C4-2B (cell line): ENCODE measurements at regions not wholly inside any gene's neighbourhood (a gene's known extent, or its start where the extent isn't known, plus 50 kb on each side); places are given as distances from the start of the nearest gene placed in this dataset.

ENCODE experiments used
- ZFX ChIP-seq: fragments of 450-650 bp; IDR thresholded peaks from 2 replicates; pipeline ENCODE4 v1.6.1; 2017
- TF ChIP-seq, protein P1 (sequence below): fragments of 450-650 bp; conservative IDR thresholded peaks from 2 replicates; pipeline ENCODE4 v1.5.1; 2017; ENCODE audit warnings: mild to moderate bottlenecking

DNA sequence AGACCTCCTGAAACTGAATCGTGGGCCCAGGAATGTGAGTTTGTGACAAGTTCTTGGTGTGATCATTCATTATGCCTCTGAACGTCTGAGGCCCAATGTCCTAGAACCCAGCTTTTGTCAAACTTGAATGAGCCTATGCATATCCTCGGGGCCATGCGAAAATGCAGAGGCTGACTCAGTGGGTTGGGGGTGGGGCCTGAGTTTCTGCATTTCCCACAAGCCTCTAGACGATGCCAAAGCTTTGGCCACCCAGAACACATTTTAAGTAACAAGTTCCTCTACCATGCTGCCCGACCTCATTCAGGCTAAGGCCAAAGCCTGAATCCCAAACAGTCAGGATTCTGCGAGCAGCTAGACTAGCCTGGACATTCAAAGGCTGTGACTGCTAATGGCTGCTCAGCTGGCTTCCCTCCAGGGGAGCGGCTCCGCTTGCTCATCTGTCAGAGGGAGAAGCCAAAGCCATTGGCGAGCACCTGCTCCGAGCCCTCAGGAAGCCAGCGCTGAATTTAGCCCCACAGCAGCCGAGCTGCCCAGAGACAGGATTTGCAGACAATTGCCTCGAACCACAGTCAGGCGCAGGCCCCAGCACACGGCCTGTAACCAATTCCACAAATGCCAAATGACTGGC, 177.5 kb downstream of the ZDHHC21 start:
- TF ChIP-seq, protein P1, sequence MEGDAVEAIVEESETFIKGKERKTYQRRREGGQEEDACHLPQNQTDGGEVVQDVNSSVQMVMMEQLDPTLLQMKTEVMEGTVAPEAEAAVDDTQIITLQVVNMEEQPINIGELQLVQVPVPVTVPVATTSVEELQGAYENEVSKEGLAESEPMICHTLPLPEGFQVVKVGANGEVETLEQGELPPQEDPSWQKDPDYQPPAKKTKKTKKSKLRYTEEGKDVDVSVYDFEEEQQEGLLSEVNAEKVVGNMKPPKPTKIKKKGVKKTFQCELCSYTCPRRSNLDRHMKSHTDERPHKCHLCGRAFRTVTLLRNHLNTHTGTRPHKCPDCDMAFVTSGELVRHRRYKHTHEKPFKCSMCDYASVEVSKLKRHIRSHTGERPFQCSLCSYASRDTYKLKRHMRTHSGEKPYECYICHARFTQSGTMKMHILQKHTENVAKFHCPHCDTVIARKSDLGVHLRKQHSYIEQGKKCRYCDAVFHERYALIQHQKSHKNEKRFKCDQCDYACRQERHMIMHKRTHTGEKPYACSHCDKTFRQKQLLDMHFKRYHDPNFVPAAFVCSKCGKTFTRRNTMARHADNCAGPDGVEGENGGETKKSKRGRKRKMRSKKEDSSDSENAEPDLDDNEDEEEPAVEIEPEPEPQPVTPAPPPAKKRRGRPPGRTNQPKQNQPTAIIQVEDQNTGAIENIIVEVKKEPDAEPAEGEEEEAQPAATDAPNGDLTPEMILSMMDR, result no peak
- TF ChIP-seq ZFX, result no peak
